ENCODE measurements at regions not wholly inside any gene's neighbourhood (a gene's known extent, or its start where the extent isn't known, plus 50 kb on each side); places are given as distances from the start of the nearest gene placed in this dataset.

DNA sequence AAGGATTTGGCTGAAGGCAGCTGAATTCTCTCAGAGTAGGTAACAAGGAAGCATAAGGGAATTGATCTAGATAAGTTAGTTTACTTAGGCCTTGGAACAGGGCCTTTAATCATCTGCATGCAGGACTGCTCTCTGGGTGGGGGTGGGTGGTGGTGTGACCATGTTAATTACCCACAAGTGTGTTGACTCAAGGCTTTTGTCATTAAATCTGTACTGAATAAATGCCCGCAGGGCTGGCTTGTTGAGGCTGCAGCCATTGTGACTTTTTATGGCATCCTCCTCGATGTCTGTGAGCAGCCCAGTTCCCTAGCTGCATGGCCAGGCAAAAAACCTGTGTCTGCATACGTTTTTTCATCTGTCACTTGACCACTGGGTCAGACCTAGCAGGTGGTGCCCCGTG, 63.5 kb upstream of the ASCC3 start:
- no peak for DNase-seq (ENCODE audit: low read depth)

- no peak for DNase-seq (ENCODE audit: low read depth)
Observed at GRCh38 chr6:100946021-100946540, 65.0 kb upstream of the ASCC3 start.

DNA sequence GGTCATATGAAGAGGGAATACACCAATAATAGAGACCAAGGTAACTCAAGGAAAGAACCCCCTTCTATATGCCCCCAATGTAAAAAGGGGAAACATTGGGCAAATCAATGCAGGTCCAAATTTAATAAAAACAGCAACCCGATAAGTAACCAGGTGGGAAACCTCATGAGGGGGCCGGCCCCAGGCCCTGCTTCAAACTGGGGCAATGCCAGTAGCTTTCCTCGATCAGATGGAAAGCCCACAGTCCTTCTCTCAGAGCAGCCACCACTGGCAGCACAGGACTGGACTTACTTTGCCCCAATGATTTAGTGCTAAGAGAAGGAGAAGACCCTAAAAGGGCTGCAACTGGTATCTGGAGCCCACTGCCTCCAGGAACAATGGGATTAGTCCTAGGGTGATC, 65.6 kb upstream of the ASCC3 start:
- DNase-seq (ENCODE audit: low read depth), result no peak

DNA sequence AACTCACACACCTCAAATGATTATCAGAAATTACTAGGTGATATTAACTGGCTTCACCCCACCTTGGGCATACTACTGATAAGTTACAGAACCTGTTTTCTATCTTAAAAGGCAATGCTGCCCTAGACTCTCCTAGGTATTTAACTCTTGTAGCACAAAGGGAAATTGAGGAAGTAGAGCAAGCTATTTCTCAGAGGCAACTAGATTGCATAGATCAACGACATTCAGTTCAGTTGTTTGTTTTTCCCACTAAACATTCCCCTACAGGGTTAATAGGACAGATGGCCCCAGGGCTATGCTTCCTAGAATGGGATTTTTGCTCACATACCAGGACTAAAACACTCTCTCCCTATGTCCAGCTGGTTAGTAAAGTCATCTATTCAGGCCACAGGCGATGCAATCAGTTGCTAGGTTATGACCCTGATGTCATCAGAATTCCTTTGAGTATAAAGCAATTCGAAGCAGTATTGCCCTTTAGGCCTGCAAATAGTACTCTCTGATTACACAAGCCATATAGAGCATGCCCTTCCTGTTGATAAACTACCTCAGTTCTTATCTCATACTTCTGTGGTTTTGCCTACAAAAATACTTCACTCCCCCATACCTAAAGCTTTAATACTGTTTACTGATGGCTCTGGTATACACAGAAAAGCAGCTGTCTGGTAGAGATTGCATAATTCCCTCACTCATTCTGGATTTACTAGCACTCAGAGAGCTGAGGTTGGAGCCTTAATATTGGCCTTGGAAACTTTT, 67.4 kb upstream of the ASCC3 start:
- peak; percentile 2 for DNase-seq (ENCODE audit: low read depth)

DNA sequence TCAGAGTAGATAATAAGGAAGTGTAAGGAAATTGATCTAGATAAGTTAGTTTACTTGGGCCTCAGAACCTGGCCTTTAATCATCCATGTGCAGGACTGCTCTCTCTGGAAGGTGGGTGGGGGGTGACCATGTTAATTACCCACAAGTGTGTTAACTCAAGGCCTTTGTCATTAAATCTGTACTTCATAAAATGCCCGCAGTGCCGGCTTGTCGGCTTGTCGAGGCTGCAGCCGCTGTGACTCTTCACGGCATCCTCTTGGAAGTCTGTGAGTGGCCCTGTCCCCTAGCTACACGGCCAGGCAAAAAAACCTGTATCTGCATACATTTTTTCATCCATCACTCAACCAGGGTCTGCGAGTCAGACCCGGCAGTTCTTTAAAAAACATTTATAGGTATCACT, 70.9 kb upstream of the ASCC3 start:
- no peak for DNase-seq (ENCODE audit: low read depth)

- no peak for DNase-seq (ENCODE audit: low read depth)
Observed at GRCh38 chr6:100959280-100959679, 78.2 kb upstream of the ASCC3 start.

- DNase-seq (ENCODE audit: low read depth), result no peak
Observed at GRCh38 chr6:100962466-100962865, 81.3 kb upstream of the ASCC3 start.

GRCh38 chr6:100965067-100965466, 83.9 kb upstream of the ASCC3 start:
- DNase-seq (ENCODE audit: low read depth), result no peak

- no peak for DNase-seq (ENCODE audit: low read depth)
Observed at GRCh38 chr6:100968949-100969348, 87.8 kb upstream of the ASCC3 start.

DNA sequence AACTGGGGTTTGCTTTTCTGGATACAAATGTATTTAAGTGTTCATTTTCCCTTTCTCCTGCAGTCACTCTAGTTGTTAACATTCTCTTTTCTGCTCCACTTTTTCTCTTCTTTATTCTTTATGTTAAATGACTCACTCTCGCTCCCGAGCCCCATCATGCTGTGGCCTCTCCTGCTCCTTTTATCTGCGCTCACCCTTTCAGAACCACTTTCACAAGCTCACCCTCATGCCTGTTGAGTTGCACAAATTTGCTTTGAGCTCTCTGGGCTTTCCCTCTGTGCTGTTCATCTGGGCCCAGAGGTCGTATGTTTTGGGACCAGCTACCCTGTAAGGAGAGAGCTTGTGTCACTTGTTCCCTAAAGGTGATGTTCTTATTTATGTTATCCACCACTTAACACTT, 98.1 kb upstream of the ASCC3 start:
- no peak for DNase-seq (ENCODE audit: low read depth)

DNA sequence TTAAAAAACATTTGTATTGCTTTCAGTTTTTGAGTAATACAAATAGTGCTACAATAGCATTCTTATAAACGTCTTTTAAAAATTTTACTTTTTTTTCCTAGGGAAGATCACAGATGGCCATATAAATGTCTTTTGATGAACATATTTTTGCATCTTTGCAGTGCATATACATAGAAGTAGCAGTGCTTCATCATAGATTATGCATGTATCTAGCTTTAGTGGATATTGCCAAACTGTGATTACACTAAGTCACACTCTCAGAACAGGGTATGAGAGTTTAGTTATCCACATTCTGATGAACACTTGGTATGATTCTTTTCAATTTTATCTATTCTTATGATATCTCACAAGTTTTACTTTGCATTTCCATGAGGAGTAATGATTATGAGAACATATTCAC, 99.8 kb upstream of the ASCC3 start:
- no peak for DNase-seq (ENCODE audit: low read depth)

DNA sequence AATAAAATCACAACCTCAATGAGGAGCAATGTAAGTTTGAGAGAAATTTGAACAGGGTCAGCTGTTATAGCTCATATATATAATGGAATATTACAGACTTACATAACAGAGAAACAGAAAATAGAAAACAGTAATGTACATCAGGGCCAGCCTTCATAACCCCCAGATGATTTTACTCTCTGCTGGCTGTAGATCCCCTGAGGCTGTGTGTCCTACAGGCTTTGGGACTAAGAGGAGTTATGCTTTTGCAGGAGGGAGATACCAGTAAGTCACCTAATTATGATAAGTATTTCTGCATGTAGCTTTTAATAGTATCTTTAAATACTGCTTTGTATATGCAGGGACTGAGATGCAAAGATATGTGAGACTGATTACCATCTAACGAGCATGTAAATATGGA, 105.8 kb upstream of the ASCC3 start:
- DNase-seq (ENCODE audit: low read depth), result no peak

GRCh38 chr6:100987556-100987955, 106.4 kb upstream of the ASCC3 start:
- no peak for DNase-seq (ENCODE audit: low read depth)

GRCh38 chr6:100988391-100988984, 107.4 kb upstream of the ASCC3 start:
- DNase-seq (ENCODE audit: low read depth), result no peak

DNA sequence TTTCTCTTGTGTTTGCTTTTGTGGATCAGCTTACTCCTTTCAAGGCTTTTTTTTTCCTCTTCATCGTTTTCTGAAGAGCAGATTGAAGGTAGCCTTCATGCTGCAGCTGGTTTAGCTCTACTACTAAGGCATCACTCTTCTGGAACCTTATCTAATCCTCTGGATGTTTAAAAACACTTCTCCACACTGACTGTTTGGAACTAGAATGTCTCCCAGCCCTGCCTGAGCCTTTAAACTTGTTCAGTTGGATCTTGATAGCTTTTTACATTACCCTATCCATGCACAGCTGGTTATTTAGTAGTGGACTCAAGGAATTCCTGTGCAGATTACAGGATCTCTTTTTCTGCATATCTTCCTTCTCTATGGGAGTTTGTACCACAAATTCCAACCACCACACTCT, 108.9 kb upstream of the ASCC3 start:
- DNase-seq (ENCODE audit: low read depth), result no peak

- DNase-seq (ENCODE audit: low read depth), result no peak
Observed at GRCh38 chr6:100996409-100996808, 115.3 kb upstream of the ASCC3 start.

GRCh38 chr6:100998111-100998510, 117.0 kb upstream of the ASCC3 start:
- peak; percentile 53 for DNase-seq (ENCODE audit: low read depth)

GRCh38 chr6:100999034-100999597, 118.0 kb upstream of the ASCC3 start:
- no peak for DNase-seq (ENCODE audit: low read depth)

GRCh38 chr6:101000341-101000740, 119.2 kb upstream of the ASCC3 start:
- DNase-seq (ENCODE audit: low read depth), result no peak

GRCh38 chr6:101001012-101001411, 119.9 kb upstream of the ASCC3 start:
- no peak for DNase-seq (ENCODE audit: low read depth)

DNA sequence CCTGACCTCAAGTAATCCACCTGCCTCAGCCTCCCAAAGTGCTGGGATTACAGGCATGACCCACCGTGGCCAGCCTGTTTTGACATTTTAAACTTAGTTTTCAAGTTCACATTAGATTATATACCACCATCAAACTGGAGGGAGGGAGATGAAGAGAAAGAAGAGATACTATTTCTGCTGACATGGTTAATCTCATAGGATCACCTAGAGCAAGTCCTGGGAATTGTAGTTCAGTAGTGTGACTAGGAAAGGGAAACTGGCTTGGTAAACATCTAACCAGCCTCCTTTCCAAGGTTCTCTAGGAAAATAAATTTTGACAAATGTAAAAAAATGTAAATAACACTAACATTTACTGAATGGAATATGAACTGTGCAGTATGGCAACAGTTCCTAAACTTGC, 120.5 kb upstream of the ASCC3 start:
- no peak for DNase-seq (ENCODE audit: low read depth)

GRCh38 chr6:101003075-101003474, 121.9 kb upstream of the ASCC3 start:
- no peak for DNase-seq (ENCODE audit: low read depth)

DNA sequence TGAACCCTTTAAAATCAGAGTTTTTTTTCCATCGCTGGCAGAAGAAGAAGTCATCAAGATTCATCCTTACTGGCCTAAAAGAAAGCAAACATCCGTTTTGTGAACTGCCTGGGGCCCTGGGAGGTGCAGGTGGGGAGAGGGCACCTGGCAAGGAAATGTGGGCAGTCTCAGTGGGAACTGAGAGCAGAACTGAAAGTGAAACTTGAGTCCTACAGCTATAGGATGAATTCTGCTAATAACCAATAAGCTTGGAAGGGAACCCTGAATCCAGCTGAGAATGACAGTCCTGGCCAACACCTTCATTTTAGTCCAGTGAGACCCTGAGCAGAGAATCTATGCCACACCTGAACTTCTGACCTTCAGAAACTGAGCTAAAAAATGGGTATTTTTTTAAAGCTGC, 130.1 kb upstream of the ASCC3 start:
- peak; percentile 6 for DNase-seq (ENCODE audit: low read depth)

Data from ELR (cell line).